ENCODE measurements at regions not wholly inside any gene's neighbourhood (a gene's known extent, or its start where the extent isn't known, plus 50 kb on each side); places are given as distances from the start of the nearest gene placed in this dataset.

GRCh38 chr3:176655404-176656094 lies 541.7 kb downstream of the TBL1XR1 start:
- TF ChIP-seq E2F4 (CRISPR knock-in tag; IDR thresholded peaks at IDR 0.05; ENCODE audit: borderline replicate concordance, low read depth) (no peak), GTF2I (CRISPR knock-in tag; conservative IDR thresholded peaks at IDR 0.05) (no peak), FOXK1 (CRISPR knock-in tag; IDR thresholded peaks at IDR 0.05) (no peak), HMGA2 (CRISPR knock-in tag; IDR thresholded peaks at IDR 0.05) (no peak), RORB (CRISPR knock-in tag; IDR thresholded peaks at IDR 0.05) (no peak), ZNF425 (CRISPR knock-in tag; conservative IDR thresholded peaks at IDR 0.05) (no peak)
- H3K27me3 Mint-ChIP-seq (ENCODE audit: low read depth): no peaks in the 10 kb centered on the region
- ChIA-PET POLR2A (no interaction called here), CTCF (no interaction called here)
- H3K36me3 Mint-ChIP-seq: no peaks in the 10 kb centered on the region
- H3K9me3 Mint-ChIP-seq: no peaks in the 10 kb centered on the region
- H3K27ac Mint-ChIP-seq: no peak overlapping the region
- H3K4me3 Mint-ChIP-seq: no peak overlapping the region
- DNase-seq (ENCODE audit: low spot score) (no peak), ATAC-seq (no peak)
- peaks cover 3% of the 10 kb centered on the region for H3K4me1 Mint-ChIP-seq

- TF ChIP-seq ATF2 (CRISPR knock-in tag; IDR thresholded peaks at IDR 0.05; ENCODE audit: borderline replicate concordance, low read depth): no peak
- no peak for TF ChIP-seq MAX (CRISPR knock-in tag; IDR thresholded peaks at IDR 0.05)
- no peak for TF ChIP-seq ZNF671 (CRISPR knock-in tag; IDR thresholded peaks at IDR 0.05)
- Mint-ChIP-seq H3K27me3 (ENCODE audit: low read depth) (no peaks in the 10 kb centered on the region), H3K36me3 (no peaks in the 10 kb centered on the region), H3K9me3 (no peaks in the 10 kb centered on the region), H3K4me3 (no peak overlapping the region), H3K4me1 (peaks cover 3% of the 10 kb centered on the region), H3K27ac (no peak overlapping the region)
- ChIA-PET CTCF (interaction anchor here (1.3 kb wide), 1 partner anchor 11 kb away, joined by 3 read pairs; no protein-coding TSS in a partner anchor), POLR2A (no interaction called here)
- DNase-seq (ENCODE audit: low spot score) (no peak), ATAC-seq (no peak)
Observed at GRCh38 chr3:176651622-176652021, 545.7 kb downstream of the TBL1XR1 start.

GRCh38 chr3:176650478-176650877 lies 546.8 kb downstream of the TBL1XR1 start:
- Mint-ChIP-seq H3K27me3 (ENCODE audit: low read depth) (no peaks in the 10 kb centered on the region), H3K9me3 (no peaks in the 10 kb centered on the region), H3K4me3 (no peak overlapping the region), H3K36me3 (no peaks in the 10 kb centered on the region), H3K4me1 (no peaks in the 10 kb centered on the region), H3K27ac (no peak overlapping the region)
- DNase-seq (ENCODE audit: low spot score): no peak
- POLR2A ChIA-PET: no interaction called here
- TF ChIP-seq ZNF532 (CRISPR knock-in tag; IDR thresholded peaks at IDR 0.05; ENCODE audit: borderline replicate concordance) (no peak), TCF7 (CRISPR knock-in tag; IDR thresholded peaks at IDR 0.05; ENCODE audit: low read depth) (no peak), PRDM15 (CRISPR knock-in tag; IDR thresholded peaks at IDR 0.05) (no peak)
- no peak for ATAC-seq
- CTCF ChIA-PET: interaction anchor here (0.6 to 1.3 kb wide), 3 partner anchors 10 to 1437 kb away, joined by 3 read pairs; no protein-coding TSS in a partner anchor

All from WTC11 (cell line).